Sigmoid colon (tissue), 4 donors: ENCODE measurements at regions not wholly inside any gene's neighbourhood (a gene's known extent, or its start where the extent isn't known, plus 50 kb on each side); places are given as distances from the start of the nearest gene placed in this dataset.

Experiments
- CTCF ChIP-seq, 4 experiments: fragments of 450-650 bp in 3 of 4; fragments of 200-600 bp in 1 of 4; IDR thresholded peaks; one replicate each; pipeline ENCODE4 v1.5.1; 2016 to 2019; ENCODE audit warnings: antibody characterized with exemption in 4 of 4, mild to moderate bottlenecking in 3 of 4, moderate library complexity in 2 of 4
- POLR2A ChIP-seq, 2 donors: fragments of 450-650 bp; IDR thresholded peaks; one replicate each; pipeline ENCODE4 v1.6.1; 2016; ENCODE audit warnings: antibody characterized with exemption in 2 of 2, mild to moderate bottlenecking in 2 of 2, moderate library complexity in 2 of 2
- POLR2AphosphoS5 ChIP-seq, 4 donors: sonication (generic); formaldehyde crosslinking; IDR thresholded peaks; one replicate each; pipeline ENCODE4 v1.6.1; 2017; ENCODE audit warnings: antibody characterized with exemption in 4 of 4

- TF ChIP-seq POLR2A (IDR thresholded peaks at IDR 0.05) = no peak
- TF ChIP-seq CTCF (IDR thresholded peaks at IDR 0.05) = no peak
- TF ChIP-seq POLR2AphosphoS5 (IDR thresholded peaks at IDR 0.05) = no peak
Observed at GRCh38 chr10:78868861-78869260, 199.9 kb upstream of the ZMIZ1 start.
